HEK293 (cell line): ENCODE measurements at regions not wholly inside any gene's neighbourhood (a gene's known extent, or its start where the extent isn't known, plus 50 kb on each side); places are given as distances from the start of the nearest gene placed in this dataset.

Experiments used
- CTCF ChIA-PET: fragments of 350-600 bp; formaldehyde crosslinking; extraction: SDS; loops from one replicate; lab custom pipeline; 2021; ENCODE audit warnings: antibody characterized with exemption; lab: Yijun Ruan, JAX
- POLR2A ChIA-PET: fragments of 300-600 bp; formaldehyde crosslinking; extraction: SDS; loops from one replicate; lab custom pipeline; 2020; ENCODE audit warnings: antibody characterized with exemption, inconsistent platforms; lab: Yijun Ruan, JAX
- H3K27ac ChIP-seq: fragments of 200-500 bp; sonication (Bioruptor generic); 2 replicates; pipeline ENCODE4 v1.5.1; 2014; ENCODE audit warnings: low read depth, low read length, control low read depth, inconsistent platforms; ENCODE audit errors: extremely low read depth
- H3K36me3 ChIP-seq, 2 experiments: fragments of 200-500 bp in 1 of 2; sonication (Bioruptor generic) in 1 of 2; 1 replicate in 1 of 2; 2 replicates in 1 of 2; pipeline ENCODE4 v1.5.1; 2014 to 2017; ENCODE audit warnings: inconsistent platforms in 2 of 2, low read length in 2 of 2; ENCODE audit not compliant: control insufficient read depth in 2 of 2, insufficient read depth in 1 of 2
- H3K4me1 ChIP-seq: fragments of 200-500 bp; sonication (Bioruptor generic); 2 replicates; pipeline ENCODE4 v1.5.1; 2014; ENCODE audit warnings: mild to moderate bottlenecking, low read length, inconsistent platforms; ENCODE audit not compliant: control insufficient read depth, insufficient read depth
- H3K4me3 ChIP-seq: 2 replicates; pipeline ENCODE4 v1.5.1; 2011; ENCODE audit warnings: low read depth, mild to moderate bottlenecking, control low read depth, low read length, moderate library complexity
- H3K9me3 ChIP-seq: fragments of 200-500 bp; sonication (Bioruptor generic); 2 replicates; pipeline ENCODE4 v1.5.1; 2014; ENCODE audit warnings: low read depth, low read length, inconsistent platforms; ENCODE audit not compliant: control insufficient read depth, insufficient read depth
- ELK4 ChIP-seq: IDR thresholded peaks from 2 replicates; pipeline ENCODE4 v1.6.1; 2011; ENCODE audit warnings: mild to moderate bottlenecking, low read depth, low read length, borderline replicate concordance
- FEZF1 ChIP-seq: fragments of 450-650 bp; formaldehyde crosslinking; IDR thresholded peaks from 2 replicates; pipeline ENCODE4 v1.5.1; 2016; ENCODE audit warnings: missing biosample characterization, missing genetic modification characterization
- GFI1B ChIP-seq: fragments of 450-650 bp; formaldehyde crosslinking; IDR thresholded peaks from 2 replicates; pipeline ENCODE4 v1.5.1; 2016; ENCODE audit warnings: missing biosample characterization, missing genetic modification characterization
- KLF10 ChIP-seq: fragments of 450-650 bp; IDR thresholded peaks from 2 replicates; pipeline ENCODE4 v1.5.1; 2018; ENCODE audit warnings: missing biosample characterization, mild to moderate bottlenecking, missing genetic modification characterization
- MEIS1 ChIP-seq: sonication (generic); formaldehyde crosslinking; IDR thresholded peaks from 2 replicates; pipeline ENCODE4 v1.8.1; 2022; ENCODE audit warnings: missing genetic modification reagents, mild to moderate bottlenecking, borderline replicate concordance
- PRDM1 ChIP-seq: fragments of 450-650 bp; formaldehyde crosslinking; IDR thresholded peaks from 2 replicates; pipeline ENCODE4; 2016; ENCODE audit warnings: missing biosample characterization, missing genetic modification characterization
- ZBTB26 ChIP-seq: fragments of 450-650 bp; formaldehyde crosslinking; optimal IDR thresholded peaks from 2 replicates; pipeline ENCODE3; 2016; ENCODE audit warnings: missing biosample characterization, mild to moderate bottlenecking, missing genetic modification characterization
- ZFHX2 ChIP-seq: fragments of 450-650 bp; formaldehyde crosslinking; conservative IDR thresholded peaks from 2 replicates; pipeline ENCODE4 v1.5.1; 2016; ENCODE audit warnings: missing biosample characterization, missing genetic modification characterization
- ZFP69B ChIP-seq: fragments of 450-650 bp; formaldehyde crosslinking; IDR thresholded peaks from 2 replicates; pipeline ENCODE4 v1.5.1; 2016; ENCODE audit warnings: missing biosample characterization, missing genetic modification characterization
- ZNF140 ChIP-seq: fragments of 450-650 bp; formaldehyde crosslinking; IDR thresholded peaks from 2 replicates; pipeline ENCODE4 v1.5.1; 2016; ENCODE audit warnings: missing biosample characterization, missing genetic modification characterization
- ZNF146 ChIP-seq: fragments of 450-650 bp; formaldehyde crosslinking; IDR thresholded peaks from 2 replicates; pipeline ENCODE4 v1.5.1; 2016; ENCODE audit warnings: missing biosample characterization, missing genetic modification characterization
- ZNF148 ChIP-seq: fragments of 450-650 bp; formaldehyde crosslinking; IDR thresholded peaks from 2 replicates; pipeline ENCODE4 v1.5.0; 2017; ENCODE audit warnings: missing biosample characterization, missing genetic modification characterization, borderline replicate concordance
- ZNF2 ChIP-seq: fragments of 450-650 bp; formaldehyde crosslinking; IDR thresholded peaks from 2 replicates; pipeline ENCODE4 v1.5.1; 2016; ENCODE audit warnings: missing biosample characterization, missing genetic modification characterization
- ZNF214 ChIP-seq: fragments of 450-650 bp; formaldehyde crosslinking; IDR thresholded peaks from 2 replicates; pipeline ENCODE4 v1.5.1; 2017; ENCODE audit warnings: missing biosample characterization, mild to moderate bottlenecking, missing genetic modification characterization, borderline replicate concordance
- ZNF223 ChIP-seq: fragments of 450-650 bp; formaldehyde crosslinking; IDR thresholded peaks from 2 replicates; pipeline ENCODE4 v1.5.1; 2016; ENCODE audit warnings: missing biosample characterization, missing genetic modification characterization
- ZNF394 ChIP-seq: fragments of 450-650 bp; formaldehyde crosslinking; IDR thresholded peaks from 2 replicates; pipeline ENCODE4 v1.5.1; 2016; ENCODE audit warnings: missing biosample characterization, missing genetic modification characterization, mild to moderate bottlenecking, moderate library complexity, borderline replicate concordance
- ZNF501 ChIP-seq: fragments of 450-650 bp; formaldehyde crosslinking; IDR thresholded peaks from 2 replicates; pipeline ENCODE4 v1.5.1; 2016; ENCODE audit warnings: missing biosample characterization, missing genetic modification characterization
- ZNF626 ChIP-seq: fragments of 450-650 bp; sonication (Bioruptor Pico); formaldehyde crosslinking; IDR thresholded peaks from 2 replicates; pipeline ENCODE4 v1.5.1; 2018; ENCODE audit warnings: missing biosample characterization, missing genetic modification characterization, inconsistent platforms
- ZNF658 ChIP-seq: fragments of 450-650 bp; formaldehyde crosslinking; IDR thresholded peaks from 2 replicates; pipeline ENCODE4; 2016; ENCODE audit warnings: missing biosample characterization, missing genetic modification characterization
- ZNF785 ChIP-seq: fragments of 450-650 bp; formaldehyde crosslinking; IDR thresholded peaks from 2 replicates; pipeline ENCODE4 v1.5.1; 2016; ENCODE audit warnings: missing biosample characterization, missing genetic modification characterization
- ZNF791 ChIP-seq: fragments of 450-650 bp; formaldehyde crosslinking; IDR thresholded peaks from 2 replicates; pipeline ENCODE4 v1.5.1; 2016; ENCODE audit warnings: missing biosample characterization, missing genetic modification characterization
- ZXDB ChIP-seq: fragments of 450-650 bp; formaldehyde crosslinking; IDR thresholded peaks from 2 replicates; pipeline ENCODE4 v1.5.1; 2016; ENCODE audit warnings: missing biosample characterization, missing genetic modification characterization

GRCh38 chr12:115898670-115899069 is 378.8 kb downstream of the MED13L start:
- POLR2A ChIA-PET = no interaction called here
- TF ChIP-seq FEZF1 (tag by site-specific recombination) (no peak), KLF10 (no peak), ZNF140 (tag by site-specific recombination) (no peak), ZXDB (tag by site-specific recombination) (no peak), ZNF394 (tag by site-specific recombination) (no peak), ZFHX2 (tag by site-specific recombination) (no peak), ZNF148 (no peak), ZNF785 (tag by site-specific recombination) (no peak), MEIS1 (CRISPR knock-in tag) (no peak), PRDM1 (tag by site-specific recombination) (no peak), ZBTB26 (tag by site-specific recombination) (no peak), GFI1B (tag by site-specific recombination) (no peak), ZFP69B (tag by site-specific recombination) (no peak), ZNF223 (tag by site-specific recombination) (no peak)
- Histone ChIP-seq H3K9me3 (no peaks in the 10 kb centered on the region; the same call in 1 of the 2 replicates), H3K4me1 (no peaks in the 10 kb centered on the region), H3K36me3 (no peaks in the 10 kb centered on the region), H3K27ac (no peak overlapping the region), H3K4me3 (no peak overlapping the region)
- CTCF ChIA-PET = interaction anchor here (0.6 to 1.0 kb wide), 3 partner anchors 27 to 1061 kb away, joined by 3 to 4 read pairs (median 4); no protein-coding TSS in a partner anchor

- TF ChIP-seq ZNF2 (no peak), ZNF626 (tag by site-specific recombination) (no peak), ZNF501 (tag by site-specific recombination) (no peak), ZNF791 (tag by site-specific recombination) (no peak), ZNF214 (no peak), ZNF146 (no peak), ZNF658 (tag by site-specific recombination) (no peak), ZNF394 (tag by site-specific recombination) (no peak), ELK4 (no peak)
- H3K36me3 ChIP-seq = no peaks in the 10 kb centered on the region
- H3K4me3 ChIP-seq = no peak overlapping the region
- no peaks in the 10 kb centered on the region for H3K9me3 ChIP-seq
- H3K4me1 ChIP-seq = no peaks in the 10 kb centered on the region
- H3K27ac ChIP-seq = no peak overlapping the region
- CTCF ChIA-PET = no interaction called here
- POLR2A ChIA-PET = no interaction called here
Measured at GRCh38 chr12:115897729-115898128, 379.8 kb downstream of the MED13L start.
